NB4 (cell line): ENCODE measurements at regions not wholly inside any gene's neighbourhood (a gene's known extent, or its start where the extent isn't known, plus 50 kb on each side); places are given as distances from the start of the nearest gene placed in this dataset.
"Not testable (repeated sequence)": the region's sequence is repeated elsewhere in the genome, so short reads cannot be mapped to it uniquely, and the experiment has no call there.

Experiments
- MYC ChIP-seq: IDR thresholded peaks from 2 replicates; pipeline ENCODE4 v1.6.1; 2011; ENCODE audit warnings: low read depth, low read length
- TF ChIP-seq, protein P1 (sequence below): IDR thresholded peaks from one replicate; pipeline ENCODE4 v1.5.1; 2012; ENCODE audit warnings: low read depth, low read length

DNA sequence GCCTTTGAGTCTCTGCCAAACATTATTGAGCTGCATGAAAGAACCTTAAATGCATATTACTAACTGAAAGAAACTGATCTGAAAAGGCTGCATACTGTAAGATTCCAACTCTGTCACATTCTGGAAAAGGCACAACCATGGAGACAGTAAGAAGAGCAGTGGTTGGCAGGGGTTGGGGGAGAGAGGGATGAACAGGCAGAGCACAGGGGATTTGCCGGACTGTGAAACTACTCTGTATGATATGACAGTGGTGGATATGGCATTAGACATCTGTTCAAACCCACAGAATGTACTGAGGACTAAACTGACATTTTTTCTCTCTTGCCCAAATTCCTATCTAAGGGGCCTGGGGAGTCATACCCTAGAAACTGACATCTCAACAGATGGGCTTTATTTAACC, 138.4 kb downstream of the KCNJ12 start:
- TF ChIP-seq, protein P1, sequence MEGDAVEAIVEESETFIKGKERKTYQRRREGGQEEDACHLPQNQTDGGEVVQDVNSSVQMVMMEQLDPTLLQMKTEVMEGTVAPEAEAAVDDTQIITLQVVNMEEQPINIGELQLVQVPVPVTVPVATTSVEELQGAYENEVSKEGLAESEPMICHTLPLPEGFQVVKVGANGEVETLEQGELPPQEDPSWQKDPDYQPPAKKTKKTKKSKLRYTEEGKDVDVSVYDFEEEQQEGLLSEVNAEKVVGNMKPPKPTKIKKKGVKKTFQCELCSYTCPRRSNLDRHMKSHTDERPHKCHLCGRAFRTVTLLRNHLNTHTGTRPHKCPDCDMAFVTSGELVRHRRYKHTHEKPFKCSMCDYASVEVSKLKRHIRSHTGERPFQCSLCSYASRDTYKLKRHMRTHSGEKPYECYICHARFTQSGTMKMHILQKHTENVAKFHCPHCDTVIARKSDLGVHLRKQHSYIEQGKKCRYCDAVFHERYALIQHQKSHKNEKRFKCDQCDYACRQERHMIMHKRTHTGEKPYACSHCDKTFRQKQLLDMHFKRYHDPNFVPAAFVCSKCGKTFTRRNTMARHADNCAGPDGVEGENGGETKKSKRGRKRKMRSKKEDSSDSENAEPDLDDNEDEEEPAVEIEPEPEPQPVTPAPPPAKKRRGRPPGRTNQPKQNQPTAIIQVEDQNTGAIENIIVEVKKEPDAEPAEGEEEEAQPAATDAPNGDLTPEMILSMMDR = not testable (repeated sequence)
- not testable (repeated sequence) for TF ChIP-seq MYC
